ENCODE measurements at regions not wholly inside any gene's neighbourhood (a gene's known extent, or its start where the extent isn't known, plus 50 kb on each side); places are given as distances from the start of the nearest gene placed in this dataset.

DNA sequence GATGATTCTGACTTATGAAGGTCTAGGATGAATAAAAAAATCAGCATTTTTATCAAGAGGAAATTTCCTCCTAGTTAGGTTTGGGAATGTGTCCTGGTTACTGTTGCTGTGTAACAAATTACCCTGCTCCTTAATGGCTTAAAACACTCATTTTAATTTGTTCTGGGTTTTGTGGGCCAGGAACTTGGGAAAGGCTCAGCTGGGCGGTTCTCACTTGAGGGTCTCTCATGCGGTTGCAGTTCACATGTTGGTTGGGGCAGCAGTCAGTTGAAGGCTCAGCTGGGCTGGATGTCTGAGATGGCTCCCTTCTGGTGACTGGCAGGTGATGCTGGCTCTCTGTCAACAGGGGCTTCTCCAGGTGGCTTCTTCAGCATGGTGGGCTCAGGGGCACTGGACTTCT, 214.6 kb downstream of the RBM19 start:
- Histone ChIP-seq H3K4me3 (ENCODE audit: low read length in 3 of 3) (no peak overlapping the region), H3K27ac (ENCODE audit: low read depth, low read length) (no peak overlapping the region), H3K4me1 (ENCODE audit: control insufficient read depth in 3 of 3, insufficient read depth in 3 of 3, low read length in 3 of 3) (no peaks in the 10 kb centered on the region), H3K9ac (ENCODE audit: low read depth in 1 of 3, low read length in 3 of 3) (no peak overlapping the region), H3K27me3 (ENCODE audit: control insufficient read depth in 3 of 3, insufficient read depth in 3 of 3, low read length in 3 of 3) (peaks cover 3 to 53% (median 32%) of the 10 kb centered on the region in 3 donors), H3K36me3 (ENCODE audit: control insufficient read depth in 3 of 3, insufficient read depth in 3 of 3, low read length in 3 of 3) (no peaks in the 10 kb centered on the region), H3K9me3 (ENCODE audit: control insufficient read depth in 3 of 3, low read length in 3 of 3) (peaks cover 0 to 2% (median 0%) of the 10 kb centered on the region in 3 donors)

DNA sequence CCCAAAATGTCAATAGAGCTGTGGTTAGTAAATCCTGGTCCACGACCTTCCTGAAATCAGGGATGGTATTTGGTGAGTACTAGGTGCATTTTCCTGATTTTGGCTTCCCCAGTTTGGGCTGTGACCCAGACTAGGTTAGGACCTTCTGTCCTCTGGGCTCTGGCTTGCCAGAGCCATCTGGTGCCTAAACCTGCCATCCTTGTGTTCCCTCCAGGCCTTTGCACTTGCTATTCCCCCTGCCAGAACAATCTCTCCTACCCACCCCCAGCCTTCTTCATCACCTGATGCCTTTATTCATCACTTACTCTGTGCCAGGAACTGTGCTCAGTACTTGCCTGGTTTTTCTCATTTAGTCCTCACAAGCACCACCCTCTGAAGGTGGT, 216.7 kb downstream of the RBM19 start:
- Histone ChIP-seq H3K4me3 (ENCODE audit: low read length in 3 of 3) (no peak overlapping the region), H3K9ac (ENCODE audit: low read depth in 1 of 3, low read length in 3 of 3) (no peak overlapping the region), H3K27ac (ENCODE audit: low read depth, low read length) (no peak overlapping the region), H3K9me3 (ENCODE audit: control insufficient read depth in 3 of 3, low read length in 3 of 3) (peaks cover 0 to 2% (median 0%) of the 10 kb centered on the region in 3 donors), H3K4me1 (ENCODE audit: control insufficient read depth in 3 of 3, insufficient read depth in 3 of 3, low read length in 3 of 3) (no peaks in the 10 kb centered on the region), H3K27me3 (ENCODE audit: control insufficient read depth in 3 of 3, insufficient read depth in 3 of 3, low read length in 3 of 3) (peaks cover 13 to 51% (median 27%) of the 10 kb centered on the region in 3 donors), H3K36me3 (ENCODE audit: control insufficient read depth in 3 of 3, insufficient read depth in 3 of 3, low read length in 3 of 3) (no peaks in the 10 kb centered on the region)

DNA sequence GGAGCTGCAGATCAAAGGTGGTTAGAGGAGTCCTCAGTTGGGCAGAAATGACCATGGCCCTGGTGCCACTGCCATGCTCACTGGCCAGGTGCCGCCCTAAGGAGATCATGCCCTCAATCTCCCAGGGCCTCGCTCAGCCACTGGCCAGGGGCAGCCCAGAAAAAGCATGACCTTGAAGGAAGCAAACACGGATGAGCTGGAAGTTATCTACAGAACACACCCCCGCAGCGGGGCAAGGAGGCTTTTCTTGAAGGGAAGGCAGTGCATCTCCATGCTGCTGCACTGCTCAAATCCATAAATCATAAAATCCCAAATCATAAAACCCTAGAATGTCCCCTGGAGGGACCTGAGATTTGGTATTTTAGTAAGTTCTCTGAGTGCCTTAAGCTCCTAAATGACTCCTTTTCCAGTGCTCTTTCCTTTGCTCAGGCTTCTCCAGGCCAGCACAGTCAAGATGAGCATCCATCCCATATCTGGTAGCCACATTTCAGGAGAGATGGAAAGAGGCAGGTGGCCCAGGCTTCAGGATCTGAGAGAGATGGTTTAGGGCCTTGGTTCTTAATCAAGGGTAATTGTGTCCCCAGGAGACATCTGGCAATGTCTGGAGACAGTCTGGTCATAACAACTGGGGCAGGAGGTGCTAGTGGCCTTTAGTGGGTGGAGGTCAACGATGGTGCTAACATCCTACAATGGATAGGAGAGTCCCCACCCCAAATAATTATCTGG, 217.3 kb downstream of the RBM19 start:
- H3K27me3 ChIP-seq (ENCODE audit: control insufficient read depth in 3 of 3, insufficient read depth in 3 of 3, low read length in 3 of 3), result peaks cover 10 to 47% (median 23%) of the 10 kb centered on the region in 3 donors
- H3K4me1 ChIP-seq (ENCODE audit: control insufficient read depth in 3 of 3, insufficient read depth in 3 of 3, low read length in 3 of 3), result no peaks in the 10 kb centered on the region
- H3K4me3 ChIP-seq (ENCODE audit: low read length in 3 of 3), result no peak overlapping the region
- no peak overlapping the region for H3K27ac ChIP-seq (ENCODE audit: low read depth, low read length)
- peaks cover 0 to 2% (median 0%) of the 10 kb centered on the region in 3 donors for H3K9me3 ChIP-seq (ENCODE audit: control insufficient read depth in 3 of 3, low read length in 3 of 3)
- no peak overlapping the region for H3K9ac ChIP-seq (ENCODE audit: low read depth in 1 of 3, low read length in 3 of 3)
- H3K36me3 ChIP-seq (ENCODE audit: control insufficient read depth in 3 of 3, insufficient read depth in 3 of 3, low read length in 3 of 3), result no peaks in the 10 kb centered on the region

DNA sequence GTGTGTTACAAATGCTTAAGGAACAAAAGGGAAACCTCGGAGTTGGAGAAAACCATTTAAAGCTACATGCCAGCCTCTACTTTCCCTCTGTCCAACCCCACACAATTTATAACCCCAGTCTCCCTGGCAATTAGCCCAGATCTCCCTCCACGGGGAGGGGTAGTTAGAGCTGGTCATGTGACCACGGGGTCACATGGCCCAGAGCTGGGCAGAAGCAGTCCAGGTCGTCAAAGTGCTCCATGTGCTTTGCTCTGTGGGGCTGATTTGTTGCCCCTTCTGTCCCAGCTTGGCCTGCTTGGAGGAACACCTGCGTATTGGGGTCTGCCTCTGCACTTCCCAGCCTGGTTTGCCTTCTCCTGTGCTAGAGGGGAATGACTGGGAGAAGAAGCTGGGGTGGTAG, 219.1 kb downstream of the RBM19 start:
- Histone ChIP-seq H3K4me3 (ENCODE audit: low read length in 3 of 3) (no peak overlapping the region), H3K4me1 (ENCODE audit: control insufficient read depth in 3 of 3, insufficient read depth in 3 of 3, low read length in 3 of 3) (no peaks in the 10 kb centered on the region), H3K27me3 (ENCODE audit: control insufficient read depth in 3 of 3, insufficient read depth in 3 of 3, low read length in 3 of 3) (peaks cover 16 to 45% (median 22%) of the 10 kb centered on the region in 3 donors), H3K9me3 (ENCODE audit: control insufficient read depth in 3 of 3, low read length in 3 of 3) (peaks cover 0 to under 1% (median 0%) of the 10 kb centered on the region in 3 donors), H3K9ac (ENCODE audit: low read depth in 1 of 3, low read length in 3 of 3) (no peak overlapping the region), H3K27ac (ENCODE audit: low read depth, low read length) (no peak overlapping the region), H3K36me3 (ENCODE audit: control insufficient read depth in 3 of 3, insufficient read depth in 3 of 3, low read length in 3 of 3) (no peaks in the 10 kb centered on the region)

DNA sequence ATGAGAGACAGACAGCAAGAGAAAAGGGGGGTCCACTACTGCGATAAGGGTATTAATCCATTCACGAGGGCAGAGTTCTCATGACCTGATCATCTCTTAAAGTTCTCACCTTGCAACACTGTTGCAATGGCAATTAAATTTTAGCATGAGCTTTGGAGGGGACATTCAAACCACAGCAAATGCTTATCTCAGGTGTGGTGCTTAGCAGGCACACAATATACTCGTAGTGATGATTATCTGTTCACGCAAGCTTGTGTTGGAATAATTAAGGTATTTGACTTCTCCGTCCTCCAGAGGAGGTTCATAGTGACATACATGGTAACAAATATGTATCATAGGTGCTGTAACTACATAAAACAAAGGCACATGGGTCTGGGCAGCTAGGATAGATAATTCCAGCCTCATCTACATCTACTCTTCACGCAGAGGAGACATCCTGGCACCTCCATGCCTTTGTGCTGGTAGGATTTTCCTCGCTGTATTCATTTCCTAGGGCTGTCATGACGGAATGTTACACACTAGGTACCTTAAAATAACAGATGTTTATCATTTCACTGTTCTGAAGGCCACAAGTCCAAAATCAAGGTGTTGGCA, 221.2 kb downstream of the RBM19 start:
- H3K4me3 ChIP-seq (ENCODE audit: low read length in 3 of 3), result no peak overlapping the region
- H3K9ac ChIP-seq (ENCODE audit: low read depth in 1 of 3, low read length in 3 of 3), result no peak overlapping the region
- H3K9me3 ChIP-seq (ENCODE audit: control insufficient read depth in 3 of 3, low read length in 3 of 3), result no peaks in the 10 kb centered on the region
- H3K27ac ChIP-seq (ENCODE audit: low read depth, low read length), result no peak overlapping the region
- H3K36me3 ChIP-seq (ENCODE audit: control insufficient read depth in 3 of 3, insufficient read depth in 3 of 3, low read length in 3 of 3), result no peaks in the 10 kb centered on the region
- no peaks in the 10 kb centered on the region for H3K4me1 ChIP-seq (ENCODE audit: control insufficient read depth in 3 of 3, insufficient read depth in 3 of 3, low read length in 3 of 3)
- peaks cover 18 to 43% (median 22%) of the 10 kb centered on the region in 3 donors for H3K27me3 ChIP-seq (ENCODE audit: control insufficient read depth in 3 of 3, insufficient read depth in 3 of 3, low read length in 3 of 3)

DNA sequence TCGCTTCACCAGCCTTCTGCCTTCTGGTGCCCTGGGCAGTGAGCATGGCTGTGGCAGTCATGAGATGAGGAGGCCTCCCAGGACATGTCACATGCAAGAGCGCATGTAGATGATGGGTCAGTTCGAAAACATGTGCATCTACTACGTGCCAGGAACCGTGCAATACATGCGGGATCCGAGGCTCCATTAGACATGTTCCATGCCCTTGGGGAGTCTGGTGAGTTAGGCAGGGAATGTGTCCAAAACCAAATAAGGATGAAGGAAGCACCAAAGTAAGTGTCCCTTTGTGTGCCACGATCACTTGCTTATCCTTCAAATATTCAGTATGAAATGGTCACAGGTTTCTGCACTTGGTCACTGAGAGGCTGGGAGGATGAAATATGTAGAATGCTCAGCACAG, 223.3 kb downstream of the RBM19 start:
- H3K27ac ChIP-seq (ENCODE audit: low read depth, low read length), result no peak overlapping the region
- no peaks in the 10 kb centered on the region for H3K9me3 ChIP-seq (ENCODE audit: control insufficient read depth in 3 of 3, low read length in 3 of 3)
- H3K36me3 ChIP-seq (ENCODE audit: control insufficient read depth in 3 of 3, insufficient read depth in 3 of 3, low read length in 3 of 3), result no peaks in the 10 kb centered on the region
- no peak overlapping the region for H3K4me3 ChIP-seq (ENCODE audit: low read length in 3 of 3)
- H3K9ac ChIP-seq (ENCODE audit: low read depth in 1 of 3, low read length in 3 of 3), result no peak overlapping the region
- H3K4me1 ChIP-seq (ENCODE audit: control insufficient read depth in 3 of 3, insufficient read depth in 3 of 3, low read length in 3 of 3), result no peaks in the 10 kb centered on the region
- H3K27me3 ChIP-seq (ENCODE audit: control insufficient read depth in 3 of 3, insufficient read depth in 3 of 3, low read length in 3 of 3), result peaks cover 16 to 30% (median 18%) of the 10 kb centered on the region in 3 donors

DNA sequence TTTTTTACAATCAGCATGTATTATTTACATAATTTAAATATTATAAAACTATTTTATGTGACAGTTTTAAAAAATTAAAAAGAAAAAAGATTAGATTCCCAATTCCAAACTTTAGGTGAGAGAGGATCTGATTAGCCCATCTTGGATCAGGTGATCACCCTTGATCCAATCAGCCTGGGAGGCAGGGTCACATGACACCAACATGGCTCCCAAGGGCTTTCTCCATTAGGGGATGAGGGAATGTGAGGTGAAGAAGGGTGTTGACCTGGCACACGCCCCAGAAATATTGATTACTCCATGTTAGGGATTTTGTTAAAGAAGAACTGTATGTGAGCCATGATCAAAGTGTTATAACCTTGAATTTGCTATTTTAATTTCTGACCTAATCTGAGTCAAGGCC, 225.4 kb downstream of the RBM19 start:
- peaks cover 4 to 13% (median 11%) of the 10 kb centered on the region in 3 donors for H3K27me3 ChIP-seq (ENCODE audit: control insufficient read depth in 3 of 3, insufficient read depth in 3 of 3, low read length in 3 of 3)
- no peak overlapping the region for H3K27ac ChIP-seq (ENCODE audit: low read depth, low read length)
- no peaks in the 10 kb centered on the region for H3K36me3 ChIP-seq (ENCODE audit: control insufficient read depth in 3 of 3, insufficient read depth in 3 of 3, low read length in 3 of 3)
- H3K4me3 ChIP-seq (ENCODE audit: low read length in 3 of 3), result no peak overlapping the region
- no peaks in the 10 kb centered on the region for H3K4me1 ChIP-seq (ENCODE audit: control insufficient read depth in 3 of 3, insufficient read depth in 3 of 3, low read length in 3 of 3)
- no peak overlapping the region for H3K9ac ChIP-seq (ENCODE audit: low read depth in 1 of 3, low read length in 3 of 3)
- H3K9me3 ChIP-seq (ENCODE audit: control insufficient read depth in 3 of 3, low read length in 3 of 3), result no peaks in the 10 kb centered on the region

DNA sequence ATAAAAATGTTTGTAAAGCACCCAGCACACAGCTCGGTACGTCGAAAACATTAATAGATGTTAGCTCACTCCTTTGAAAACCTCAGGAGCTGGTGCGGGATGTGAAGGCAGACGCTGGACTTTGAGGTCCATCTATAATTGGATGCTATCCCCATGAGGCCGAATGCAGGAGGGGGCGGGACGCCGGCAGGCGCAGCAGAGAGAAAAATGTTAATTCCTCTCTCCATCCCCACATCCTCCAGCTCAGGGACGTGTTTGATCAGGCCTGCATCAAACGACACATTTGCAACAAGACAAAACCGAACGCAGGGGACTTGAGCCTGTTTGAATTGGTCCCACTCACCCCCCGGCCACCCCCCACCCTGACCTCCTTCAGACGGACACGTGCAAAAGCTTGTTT, 231.0 kb downstream of the RBM19 start:
- Histone ChIP-seq H3K27ac (ENCODE audit: low read depth, low read length) (no peak overlapping the region), H3K27me3 (ENCODE audit: control insufficient read depth in 3 of 3, insufficient read depth in 3 of 3, low read length in 3 of 3) (peaks cover 0 to 16% (median 0%) of the 10 kb centered on the region in 3 donors), H3K4me3 (ENCODE audit: low read length in 3 of 3) (no peak overlapping the region), H3K9me3 (ENCODE audit: control insufficient read depth in 3 of 3, low read length in 3 of 3) (no peaks in the 10 kb centered on the region), H3K9ac (ENCODE audit: low read depth in 1 of 3, low read length in 3 of 3) (no peak overlapping the region), H3K36me3 (ENCODE audit: control insufficient read depth in 3 of 3, insufficient read depth in 3 of 3, low read length in 3 of 3) (no peaks in the 10 kb centered on the region), H3K4me1 (ENCODE audit: control insufficient read depth in 3 of 3, insufficient read depth in 3 of 3, low read length in 3 of 3) (no peaks in the 10 kb centered on the region)

DNA sequence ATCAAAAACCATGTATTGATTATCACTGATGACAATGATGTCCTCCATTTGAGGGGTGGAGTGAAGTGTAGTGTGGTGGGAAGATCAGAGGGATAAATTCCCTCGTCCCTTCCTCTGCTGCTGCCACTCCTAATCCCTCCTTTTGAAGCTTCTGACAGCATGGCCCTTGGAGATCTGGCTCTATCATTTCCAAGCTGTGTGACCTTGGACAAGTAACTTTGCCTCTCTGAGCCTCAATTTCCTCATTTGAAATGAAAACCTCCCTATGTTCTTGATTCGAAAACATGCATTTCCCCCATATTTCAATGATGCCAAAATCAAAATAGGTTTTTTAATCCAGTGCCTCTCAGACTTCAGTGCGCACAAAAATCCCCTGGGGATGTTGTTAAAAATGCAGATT, 231.6 kb downstream of the RBM19 start:
- H3K27me3 ChIP-seq (ENCODE audit: control insufficient read depth in 3 of 3, insufficient read depth in 3 of 3, low read length in 3 of 3), result peaks cover 0 to 20% (median 4%) of the 10 kb centered on the region in 3 donors
- no peak overlapping the region for H3K9ac ChIP-seq (ENCODE audit: low read depth in 1 of 3, low read length in 3 of 3)
- no peaks in the 10 kb centered on the region for H3K9me3 ChIP-seq (ENCODE audit: control insufficient read depth in 3 of 3, low read length in 3 of 3)
- H3K36me3 ChIP-seq (ENCODE audit: control insufficient read depth in 3 of 3, insufficient read depth in 3 of 3, low read length in 3 of 3), result no peaks in the 10 kb centered on the region
- no peak overlapping the region for H3K27ac ChIP-seq (ENCODE audit: low read depth, low read length)
- no peak overlapping the region for H3K4me3 ChIP-seq (ENCODE audit: low read length in 3 of 3)
- H3K4me1 ChIP-seq (ENCODE audit: control insufficient read depth in 3 of 3, insufficient read depth in 3 of 3, low read length in 3 of 3), result no peaks in the 10 kb centered on the region

DNA sequence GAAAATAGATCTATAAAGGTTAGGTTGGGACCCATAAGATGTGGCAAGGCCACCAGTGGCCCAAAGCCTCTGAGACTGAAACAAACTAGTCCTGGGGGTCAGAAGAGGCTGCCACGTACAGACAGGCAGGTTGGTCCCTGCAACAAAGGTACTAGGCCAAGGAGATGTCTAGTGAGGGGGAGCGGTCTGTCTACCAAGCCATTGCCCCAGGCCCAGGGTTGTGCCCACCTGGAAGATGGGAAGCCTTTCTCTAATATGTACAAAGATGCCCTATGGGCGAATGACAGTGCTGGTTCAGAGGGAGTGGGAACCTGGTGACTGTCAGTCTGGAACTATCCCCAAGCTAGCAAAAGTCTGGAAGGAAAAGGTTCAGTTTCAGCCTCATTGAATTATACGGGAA, 233.2 kb downstream of the RBM19 start:
- peaks cover 0 to 25% (median 10%) of the 10 kb centered on the region in 3 donors for H3K27me3 ChIP-seq (ENCODE audit: control insufficient read depth in 3 of 3, insufficient read depth in 3 of 3, low read length in 3 of 3)
- H3K9ac ChIP-seq (ENCODE audit: low read depth in 1 of 3, low read length in 3 of 3), result no peak overlapping the region
- no peak overlapping the region for H3K4me3 ChIP-seq (ENCODE audit: low read length in 3 of 3)
- no peak overlapping the region for H3K27ac ChIP-seq (ENCODE audit: low read depth, low read length)
- H3K9me3 ChIP-seq (ENCODE audit: control insufficient read depth in 3 of 3, low read length in 3 of 3), result no peaks in the 10 kb centered on the region
- no peaks in the 10 kb centered on the region for H3K4me1 ChIP-seq (ENCODE audit: control insufficient read depth in 3 of 3, insufficient read depth in 3 of 3, low read length in 3 of 3)
- no peaks in the 10 kb centered on the region for H3K36me3 ChIP-seq (ENCODE audit: control insufficient read depth in 3 of 3, insufficient read depth in 3 of 3, low read length in 3 of 3)

Measured in skeletal muscle tissue (tissue), 3 donors.